C4-2B (cell line): ENCODE measurements at regions not wholly inside any gene's neighbourhood (a gene's known extent, or its start where the extent isn't known, plus 50 kb on each side); places are given as distances from the start of the nearest gene placed in this dataset.
"Not testable (repeated sequence)": the region's sequence is repeated elsewhere in the genome, so short reads cannot be mapped to it uniquely, and the experiment has no call there.

ENCODE experiments used
- H3K27ac ChIP-seq: fragments of 450-650 bp; 2 replicates; pipeline ENCODE4 v1.5.1; 2017
- ZFX ChIP-seq: fragments of 450-650 bp; IDR thresholded peaks from 2 replicates; pipeline ENCODE4 v1.6.1; 2017
- TF ChIP-seq, protein P1 (sequence below): fragments of 450-650 bp; conservative IDR thresholded peaks from 2 replicates; pipeline ENCODE4 v1.5.1; 2017; ENCODE audit warnings: mild to moderate bottlenecking

DNA sequence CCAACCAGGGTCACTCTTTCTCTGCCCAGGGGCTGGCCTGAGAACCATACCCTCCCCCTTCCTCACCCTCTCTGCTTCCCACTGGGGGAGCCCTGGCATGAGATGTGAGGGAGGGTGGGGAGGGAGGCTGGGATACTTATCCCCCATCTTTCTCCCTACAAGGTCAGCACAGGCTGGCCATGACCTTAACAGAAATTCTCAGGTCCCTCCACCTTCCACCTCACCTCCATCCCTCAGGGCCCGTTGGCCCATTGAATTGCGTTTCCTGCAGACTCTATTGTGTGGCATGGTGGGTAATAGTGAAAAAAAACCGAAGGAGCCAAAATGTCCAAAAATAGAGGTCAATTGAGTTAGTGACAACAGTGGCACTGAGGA lies 159.5 kb downstream of the OR4M2 start:
- H3K27ac ChIP-seq, result no peak overlapping the region
- TF ChIP-seq, protein P1, sequence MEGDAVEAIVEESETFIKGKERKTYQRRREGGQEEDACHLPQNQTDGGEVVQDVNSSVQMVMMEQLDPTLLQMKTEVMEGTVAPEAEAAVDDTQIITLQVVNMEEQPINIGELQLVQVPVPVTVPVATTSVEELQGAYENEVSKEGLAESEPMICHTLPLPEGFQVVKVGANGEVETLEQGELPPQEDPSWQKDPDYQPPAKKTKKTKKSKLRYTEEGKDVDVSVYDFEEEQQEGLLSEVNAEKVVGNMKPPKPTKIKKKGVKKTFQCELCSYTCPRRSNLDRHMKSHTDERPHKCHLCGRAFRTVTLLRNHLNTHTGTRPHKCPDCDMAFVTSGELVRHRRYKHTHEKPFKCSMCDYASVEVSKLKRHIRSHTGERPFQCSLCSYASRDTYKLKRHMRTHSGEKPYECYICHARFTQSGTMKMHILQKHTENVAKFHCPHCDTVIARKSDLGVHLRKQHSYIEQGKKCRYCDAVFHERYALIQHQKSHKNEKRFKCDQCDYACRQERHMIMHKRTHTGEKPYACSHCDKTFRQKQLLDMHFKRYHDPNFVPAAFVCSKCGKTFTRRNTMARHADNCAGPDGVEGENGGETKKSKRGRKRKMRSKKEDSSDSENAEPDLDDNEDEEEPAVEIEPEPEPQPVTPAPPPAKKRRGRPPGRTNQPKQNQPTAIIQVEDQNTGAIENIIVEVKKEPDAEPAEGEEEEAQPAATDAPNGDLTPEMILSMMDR, result no peak
- no peak for TF ChIP-seq ZFX

DNA sequence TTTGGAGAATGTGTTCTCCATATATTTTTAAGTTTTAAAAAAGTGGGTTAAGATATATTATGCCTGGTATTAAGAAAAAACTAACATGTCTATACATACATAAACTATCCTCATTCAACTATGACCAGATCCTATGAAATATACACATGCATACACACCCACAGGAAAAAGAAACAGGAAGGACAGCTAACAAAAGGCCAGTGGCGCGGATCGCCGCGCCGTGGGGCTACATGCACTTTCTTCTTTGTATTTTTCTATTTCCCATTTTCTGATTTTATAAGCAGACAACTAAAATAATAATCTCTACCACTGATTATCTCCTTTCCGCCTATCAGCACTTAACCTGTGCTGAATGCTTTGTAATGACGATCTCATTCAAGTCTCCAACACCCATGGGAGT lies 160.1 kb downstream of the OR4M2 start:
- TF ChIP-seq ZFX, result no peak
- TF ChIP-seq, protein P1, result no peak
- H3K27ac ChIP-seq, result no peak overlapping the region

DNA sequence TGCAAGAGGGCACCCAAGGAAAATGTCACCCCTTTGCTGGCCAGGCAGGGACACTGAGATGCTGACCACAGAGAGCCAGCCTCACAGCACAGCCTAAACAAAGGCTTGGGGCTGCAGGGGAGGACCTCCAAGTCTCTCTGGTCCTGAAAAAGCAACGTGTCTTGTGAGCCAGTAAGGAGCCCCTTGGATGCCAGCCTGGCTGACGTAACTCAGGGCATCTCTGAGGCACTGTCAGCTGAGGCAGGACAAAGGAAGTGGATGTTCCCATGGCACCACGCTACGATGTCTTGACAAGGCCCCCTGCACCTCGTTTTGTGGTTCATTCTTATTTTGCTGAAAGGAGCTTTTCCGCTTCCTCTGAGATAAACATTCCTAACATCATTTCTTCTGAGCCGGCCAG lies 160.7 kb downstream of the OR4M2 start:
- no peak overlapping the region for H3K27ac ChIP-seq
- no peak for TF ChIP-seq ZFX
- TF ChIP-seq, protein P1, result no peak

DNA sequence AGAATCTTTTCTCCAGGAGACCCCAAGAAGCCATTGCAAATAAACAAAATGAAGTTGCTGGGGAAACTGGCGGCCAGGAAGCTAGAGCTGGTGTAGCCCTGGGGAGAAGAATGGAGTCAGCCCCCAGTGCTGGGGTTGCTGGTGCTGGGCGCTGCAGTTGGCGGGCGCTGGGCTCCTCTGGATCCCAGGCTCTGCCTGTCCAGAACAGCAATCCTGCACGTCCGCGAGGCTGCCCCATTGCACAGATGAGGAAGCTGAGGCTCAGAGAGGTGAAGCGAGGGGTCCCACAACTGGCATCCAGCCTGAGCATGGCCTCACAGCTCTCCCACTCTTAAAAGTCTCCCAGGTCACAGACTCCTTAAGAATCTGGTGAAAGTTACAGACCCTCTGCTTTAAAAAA lies 161.1 kb downstream of the OR4M2 start:
- no peak overlapping the region for H3K27ac ChIP-seq
- TF ChIP-seq, protein P1, result no peak
- TF ChIP-seq ZFX, result no peak

DNA sequence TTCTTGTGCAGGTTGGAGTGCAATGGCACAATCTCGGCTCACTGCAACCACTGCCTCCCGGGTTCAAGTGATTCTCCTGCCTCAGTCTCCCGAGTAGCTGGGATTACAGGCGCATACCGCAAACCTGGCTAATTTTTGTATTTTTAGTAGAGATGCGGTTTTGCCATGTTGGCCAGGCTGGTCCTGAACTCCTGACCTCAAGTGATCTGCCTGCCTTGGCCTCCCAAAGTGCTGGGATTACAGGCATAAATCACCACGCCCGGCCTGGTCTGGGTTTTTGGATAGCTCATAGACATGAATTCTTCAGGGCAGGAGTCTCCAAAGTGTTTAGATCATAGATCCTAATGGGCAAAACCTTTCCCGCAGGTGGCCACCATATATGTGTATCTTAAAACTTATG lies 162.0 kb downstream of the OR4M2 start:
- not testable (repeated sequence) for H3K27ac ChIP-seq

DNA sequence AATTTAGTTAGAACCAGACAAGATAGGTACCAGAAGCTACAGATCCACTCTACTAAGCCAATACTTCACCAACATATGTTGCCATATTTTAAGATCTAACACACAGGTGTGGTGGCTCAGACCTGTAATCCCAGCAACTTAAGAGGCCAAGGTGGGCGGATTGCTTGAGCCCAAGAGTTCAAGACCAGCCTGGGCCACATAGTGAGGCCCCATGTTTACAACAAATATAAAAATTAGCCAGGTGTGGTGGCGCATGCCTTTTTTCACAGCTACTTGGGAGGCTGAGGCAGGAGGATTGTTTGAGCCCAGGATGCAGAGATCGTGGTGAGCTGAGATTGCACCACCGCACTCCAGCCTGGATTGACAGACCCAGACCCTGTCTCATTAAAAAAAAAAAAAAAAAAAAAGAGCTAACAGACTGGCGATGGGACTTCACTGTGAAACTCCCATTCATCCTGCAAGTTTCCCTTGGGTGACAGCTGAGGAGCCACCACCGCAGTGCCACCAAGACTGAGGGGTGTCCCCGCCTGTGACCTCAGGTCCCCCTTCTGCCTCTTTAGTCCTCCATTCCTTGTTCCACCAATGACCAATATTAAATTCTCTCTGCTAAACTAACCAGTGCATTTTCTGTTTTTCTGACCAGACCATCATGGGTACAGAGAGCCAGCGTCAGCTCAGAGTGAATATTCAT lies 163.3 kb downstream of the OR4M2 start:
- no peak overlapping the region for H3K27ac ChIP-seq
- no peak for TF ChIP-seq ZFX

DNA sequence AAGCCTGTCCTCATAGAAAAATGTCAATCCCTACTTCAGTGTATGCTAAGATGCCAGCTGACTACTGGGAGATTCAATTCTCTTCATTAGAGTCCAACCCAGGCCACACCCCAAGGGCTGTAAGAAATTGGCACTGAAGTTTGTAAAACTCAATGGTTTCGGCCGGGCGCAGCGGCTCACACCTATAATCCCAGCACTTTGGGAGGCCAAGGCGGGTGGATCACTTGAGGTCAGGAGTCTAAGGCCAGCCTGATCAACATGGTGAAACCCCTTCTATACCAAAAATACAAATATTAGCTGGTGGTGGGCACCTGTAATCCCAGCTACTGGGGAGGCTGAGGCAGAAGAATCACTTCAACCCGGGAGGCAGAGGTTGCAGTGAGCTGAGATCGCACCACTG lies 169.2 kb downstream of the OR4M2 start:
- not testable (repeated sequence) for H3K27ac ChIP-seq

DNA sequence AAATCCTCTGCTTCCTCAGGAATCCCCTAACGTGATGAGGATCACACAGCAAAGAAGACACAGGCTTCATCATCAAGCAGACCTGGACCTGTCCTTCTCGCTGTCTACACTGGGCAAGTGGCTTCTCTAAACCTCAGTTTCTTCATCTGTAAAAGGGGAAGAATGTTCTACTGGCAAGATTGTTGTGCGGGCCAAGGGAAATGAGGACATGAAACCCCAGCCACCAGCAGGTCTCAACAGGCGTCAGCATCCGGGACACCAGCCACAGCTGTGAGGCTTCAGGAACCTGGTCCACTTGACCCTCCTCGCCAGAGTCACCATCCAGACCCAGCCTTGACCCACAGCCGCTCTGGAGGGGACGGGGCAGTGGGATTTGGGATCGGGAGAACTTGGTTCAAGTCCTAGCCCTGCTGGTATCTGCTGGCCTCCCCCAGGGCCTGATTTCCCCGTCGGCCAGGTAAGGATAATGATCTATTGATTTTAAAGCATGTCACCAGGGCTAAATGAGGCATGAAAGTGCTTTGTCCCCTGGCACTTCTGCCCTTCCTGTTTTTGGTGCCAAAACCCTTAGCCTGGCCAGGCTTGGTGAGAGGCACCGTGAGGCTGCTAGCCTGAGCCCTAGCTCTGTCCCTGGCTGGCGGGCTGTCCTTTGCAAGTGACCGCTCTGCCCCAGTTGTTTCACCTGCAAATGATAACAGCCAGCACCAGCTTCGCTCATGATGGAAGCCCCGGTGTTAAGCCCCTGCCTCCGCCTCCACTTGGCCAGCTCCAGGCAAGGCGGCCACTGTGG lies 170.4 kb downstream of the OR4M2 start:
- H3K27ac ChIP-seq, result not testable (repeated sequence)

DNA sequence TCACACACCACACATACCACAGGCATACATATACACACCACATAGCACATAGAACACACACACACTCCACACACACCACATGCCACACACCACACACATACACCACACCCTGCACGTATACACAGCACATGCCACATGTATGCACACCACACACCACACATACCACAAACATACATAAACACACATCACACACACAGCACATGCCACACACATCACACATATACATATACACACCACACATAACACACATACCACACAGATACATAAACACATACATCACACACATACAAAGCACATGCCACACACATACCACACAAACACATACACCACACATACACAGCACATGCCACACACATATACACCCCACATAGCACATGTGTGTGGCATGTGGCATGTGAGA lies 171.1 kb downstream of the OR4M2 start:
- H3K27ac ChIP-seq, result no peak overlapping the region
- TF ChIP-seq, protein P1, result no peak

DNA sequence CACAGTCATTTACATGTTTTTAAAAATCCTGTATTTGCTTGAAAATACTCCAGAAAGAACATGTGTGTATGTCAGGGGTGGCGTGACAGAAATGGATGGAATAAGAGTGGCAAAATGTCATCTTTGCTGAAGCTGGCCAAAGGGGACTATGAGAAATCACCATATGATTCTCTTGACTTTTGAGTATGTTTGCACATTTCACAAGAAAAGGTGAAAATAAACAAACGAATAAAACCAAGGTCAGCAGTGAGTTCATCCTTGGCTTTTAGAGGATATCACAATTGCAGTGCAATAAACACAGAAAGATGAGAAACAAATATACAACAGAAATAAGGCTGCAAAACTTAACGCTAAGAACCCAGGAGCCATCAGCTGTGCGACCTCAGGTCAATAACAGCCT lies 171.7 kb downstream of the OR4M2 start:
- not testable (repeated sequence) for H3K27ac ChIP-seq

DNA sequence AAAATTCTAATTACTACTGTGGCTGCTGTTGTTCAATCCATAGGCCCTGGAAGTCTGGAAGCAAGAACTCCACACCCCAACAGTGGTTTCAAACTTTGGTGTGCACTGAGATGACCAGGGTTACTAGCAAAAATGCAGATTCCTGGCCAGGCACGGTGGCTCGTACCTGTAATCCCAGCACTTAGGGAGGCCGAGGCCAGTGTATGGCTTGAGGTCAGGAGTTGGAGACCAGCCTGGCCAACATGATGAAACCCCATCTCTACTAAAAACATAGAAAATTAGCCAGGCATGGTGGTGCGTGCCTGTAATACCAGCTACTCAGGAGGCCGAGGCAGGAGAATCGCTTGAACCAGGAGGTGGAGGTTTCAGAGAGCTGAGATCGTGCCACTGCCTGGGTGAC lies 172.2 kb downstream of the OR4M2 start:
- not testable (repeated sequence) for H3K27ac ChIP-seq

DNA sequence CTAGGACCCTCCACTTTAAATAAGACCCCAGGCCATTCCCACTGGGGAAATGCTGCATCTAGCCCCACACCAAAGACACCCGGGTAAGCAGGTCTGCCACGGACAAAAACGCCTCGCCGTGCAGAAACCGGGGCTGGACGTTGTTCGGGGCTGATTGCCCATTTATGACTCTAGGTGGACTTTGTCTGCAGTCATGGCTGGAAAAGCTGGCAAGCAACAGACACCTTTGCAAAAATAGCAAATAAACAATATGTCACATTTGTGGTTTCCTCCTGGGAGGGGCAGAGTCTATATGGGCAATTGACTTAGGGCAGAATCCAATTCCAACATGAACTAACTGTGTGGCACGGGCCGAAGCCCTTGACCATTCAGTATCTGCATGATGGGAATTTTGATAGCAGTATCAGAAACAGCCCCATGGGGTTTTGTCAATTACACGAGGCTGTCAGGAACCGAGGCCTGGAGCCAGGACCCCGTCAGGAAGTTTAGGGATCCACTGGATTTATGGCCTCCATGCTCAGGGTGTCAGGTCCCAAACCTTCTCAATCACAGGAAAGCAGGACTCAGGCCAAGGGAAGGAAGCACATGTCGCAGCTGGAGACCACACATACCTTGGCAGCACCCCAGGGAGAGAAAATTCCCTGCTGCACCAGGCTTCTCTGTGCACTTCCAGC lies 172.8 kb downstream of the OR4M2 start:
- not testable (repeated sequence) for H3K27ac ChIP-seq
